ENCODE measurements at regions not wholly inside any gene's neighbourhood (a gene's known extent, or its start where the extent isn't known, plus 50 kb on each side); places are given as distances from the start of the nearest gene placed in this dataset.

DNA sequence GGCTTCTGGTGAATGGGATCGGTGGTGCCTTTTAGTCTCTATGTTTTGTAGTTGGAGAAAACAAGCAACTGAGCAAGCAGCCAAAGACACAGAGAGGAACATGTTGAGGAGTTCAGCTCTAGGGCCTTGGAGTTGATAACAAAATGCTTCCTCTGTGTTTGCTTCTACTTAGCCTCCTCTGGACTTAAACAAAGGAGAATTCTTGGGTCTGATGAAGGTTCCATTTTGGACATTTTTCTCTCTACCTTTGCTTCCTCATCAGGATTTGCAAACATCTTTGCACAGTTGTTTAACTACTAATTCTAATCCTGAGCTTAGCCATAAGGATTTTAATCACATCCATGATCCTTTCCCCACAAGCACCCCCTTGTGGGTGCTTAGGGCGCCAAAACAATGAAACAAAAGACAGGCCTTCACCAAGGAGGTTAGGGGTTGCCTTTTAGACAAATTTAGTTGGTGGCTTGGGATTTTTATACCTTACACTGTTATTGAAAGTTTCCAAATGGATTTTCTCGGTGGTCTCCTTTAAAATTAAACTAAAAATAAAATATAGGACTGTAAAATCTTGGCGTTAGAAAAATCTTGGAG lies 148.5 kb upstream of the SATB2 start:
- Histone ChIP-seq H3K9me3 (ENCODE audit: control extremely low read depth in 1 of 3, control insufficient read depth in 2 of 3, insufficient read depth in 1 of 3, low read length in 2 of 3) (no peaks in the 10 kb centered on the region), H4K20me1 (ENCODE audit: control insufficient read depth, insufficient read depth, low read length, poor library complexity, severe bottlenecking) (no peaks in the 10 kb centered on the region), H3K4me1 (ENCODE audit: control insufficient read depth in 2 of 2, insufficient read depth in 2 of 2, low read length in 2 of 2) (peaks cover 0 to 3% of the 10 kb centered on the region in 2 donors), H3K27me3 (replicated peaks in 1 of 4; ENCODE audit: control extremely low read depth in 1 of 4, control insufficient read depth in 3 of 4, insufficient read depth in 4 of 4, low read length in 3 of 4) (peaks cover 0 to 3% (median 0%) of the 10 kb centered on the region in 4 experiments), H2AFZ (ENCODE audit: insufficient read depth, low read depth, low read length, poor library complexity, severe bottlenecking) (no peak overlapping the region), H3K79me2 (ENCODE audit: control insufficient read depth, insufficient read depth, low read length) (no peaks in the 10 kb centered on the region), H3K4me3 (ENCODE audit: control extremely low read depth in 1 of 5, extremely low read depth in 1 of 5, insufficient read depth in 1 of 5, low read depth in 2 of 5, low read length in 4 of 5) (no peak overlapping the region), H3K9ac (ENCODE audit: low read length) (no peak overlapping the region), H3K4me2 (replicated peaks; ENCODE audit: low read depth, low read length, poor library complexity, severe bottlenecking) (no peak overlapping the region), H3K36me3 (replicated peaks in 1 of 2; ENCODE audit: control extremely low read depth in 1 of 2, control insufficient read depth in 1 of 2, extremely low read depth in 1 of 2, insufficient read depth in 2 of 2, low read length in 1 of 2) (no peaks in the 10 kb centered on the region), H3K27ac (ENCODE audit: low read length in 2 of 2) (no peak overlapping the region)
- ATAC-seq (ENCODE audit: low read depth), result no peak
- H3K4me1 Mint-ChIP-seq, result peaks cover 6% of the 10 kb centered on the region
- ChIA-PET POLR2A (no interaction called here), CTCF (no interaction called here)
- H3K27me3 Mint-ChIP-seq, result peaks cover 4% of the 10 kb centered on the region
- TF ChIP-seq EZH2 (IDR thresholded peaks at IDR 0.05; ENCODE audit: borderline replicate concordance, insufficient read depth, low read depth, low read length, poor library complexity, severe bottlenecking), result no peak
- TF ChIP-seq, protein P1, sequence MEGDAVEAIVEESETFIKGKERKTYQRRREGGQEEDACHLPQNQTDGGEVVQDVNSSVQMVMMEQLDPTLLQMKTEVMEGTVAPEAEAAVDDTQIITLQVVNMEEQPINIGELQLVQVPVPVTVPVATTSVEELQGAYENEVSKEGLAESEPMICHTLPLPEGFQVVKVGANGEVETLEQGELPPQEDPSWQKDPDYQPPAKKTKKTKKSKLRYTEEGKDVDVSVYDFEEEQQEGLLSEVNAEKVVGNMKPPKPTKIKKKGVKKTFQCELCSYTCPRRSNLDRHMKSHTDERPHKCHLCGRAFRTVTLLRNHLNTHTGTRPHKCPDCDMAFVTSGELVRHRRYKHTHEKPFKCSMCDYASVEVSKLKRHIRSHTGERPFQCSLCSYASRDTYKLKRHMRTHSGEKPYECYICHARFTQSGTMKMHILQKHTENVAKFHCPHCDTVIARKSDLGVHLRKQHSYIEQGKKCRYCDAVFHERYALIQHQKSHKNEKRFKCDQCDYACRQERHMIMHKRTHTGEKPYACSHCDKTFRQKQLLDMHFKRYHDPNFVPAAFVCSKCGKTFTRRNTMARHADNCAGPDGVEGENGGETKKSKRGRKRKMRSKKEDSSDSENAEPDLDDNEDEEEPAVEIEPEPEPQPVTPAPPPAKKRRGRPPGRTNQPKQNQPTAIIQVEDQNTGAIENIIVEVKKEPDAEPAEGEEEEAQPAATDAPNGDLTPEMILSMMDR (IDR thresholded peaks at IDR 0.05), result no peak
- no peak overlapping the region for H3K27ac Mint-ChIP-seq
- 80% methylated on average over 1 of the region's 4 CpGs for WGBS (ENCODE audit: insufficient coverage)
- intact Hi-C loops (cut with micrococcal nuclease), result loop anchor here (1.0 kb wide), 1 partner anchor 36 kb away; no protein-coding TSS in a partner anchor
- no peak for DNase-seq
- no peak overlapping the region for H3K4me3 Mint-ChIP-seq
- H3K9me3 Mint-ChIP-seq (ENCODE audit: insufficient read depth), result no peaks in the 10 kb centered on the region

DNA sequence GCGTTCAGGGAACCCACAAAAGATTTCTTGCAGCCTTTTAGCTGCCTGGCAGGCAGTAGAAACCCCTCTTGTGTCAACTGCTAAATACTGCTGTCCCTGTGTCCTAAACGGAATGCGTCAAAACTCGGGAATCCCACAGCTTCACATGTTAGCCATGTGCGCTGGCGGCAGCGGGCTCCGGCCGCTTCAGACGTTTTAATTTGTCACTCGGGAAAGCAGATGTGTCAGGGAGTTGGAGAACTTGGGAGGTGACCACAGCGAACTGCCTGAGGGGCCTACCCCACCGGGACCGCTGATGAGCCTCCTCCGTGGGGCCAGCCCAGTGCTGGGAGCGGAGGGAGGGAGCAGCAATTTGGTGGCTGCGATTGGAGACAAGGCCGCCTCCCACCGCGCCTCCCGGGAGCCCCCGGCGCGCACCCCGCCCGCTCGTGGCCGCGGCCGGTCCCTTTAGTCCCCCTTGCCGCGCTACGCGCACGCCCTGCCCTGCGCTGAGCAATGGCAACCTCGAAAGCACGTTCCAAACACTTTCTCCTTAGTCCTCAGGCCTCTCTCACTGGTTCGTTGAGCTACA lies 146.1 kb upstream of the SATB2 start:
- no peak overlapping the region for H3K4me3 ChIP-seq (ENCODE audit: control extremely low read depth in 1 of 5, extremely low read depth in 1 of 5, insufficient read depth in 1 of 5, low read depth in 2 of 5, low read length in 4 of 5)
- no peak overlapping the region for H2AFZ ChIP-seq (ENCODE audit: insufficient read depth, low read depth, low read length, poor library complexity, severe bottlenecking)
- H3K27me3 Mint-ChIP-seq, result peaks cover 4% of the 10 kb centered on the region
- H3K4me1 ChIP-seq (ENCODE audit: control insufficient read depth in 2 of 2, insufficient read depth in 2 of 2, low read length in 2 of 2), result peaks cover 0 to 3% of the 10 kb centered on the region in 2 donors
- CTCF ChIA-PET, result no interaction called here
- TF ChIP-seq, protein P1 (IDR thresholded peaks at IDR 0.05), result no peak
- no peak for TF ChIP-seq EZH2 (IDR thresholded peaks at IDR 0.05; ENCODE audit: borderline replicate concordance, insufficient read depth, low read depth, low read length, poor library complexity, severe bottlenecking)
- H3K4me2 ChIP-seq (replicated peaks; ENCODE audit: low read depth, low read length, poor library complexity, severe bottlenecking), result no peak overlapping the region
- ATAC-seq (ENCODE audit: low read depth) (no peak), DNase-seq (no peak)
- peaks cover 6% of the 10 kb centered on the region for H3K4me1 Mint-ChIP-seq
- H3K27ac ChIP-seq (ENCODE audit: low read length in 2 of 2), result no peak overlapping the region
- intact Hi-C loops (cut with micrococcal nuclease), result no loop called here
- no peaks in the 10 kb centered on the region for H4K20me1 ChIP-seq (ENCODE audit: control insufficient read depth, insufficient read depth, low read length, poor library complexity, severe bottlenecking)
- no peak overlapping the region for H3K4me3 Mint-ChIP-seq
- peaks cover 0 to 3% (median 0%) of the 10 kb centered on the region in 4 experiments for H3K27me3 ChIP-seq (replicated peaks in 1 of 4; ENCODE audit: control extremely low read depth in 1 of 4, control insufficient read depth in 3 of 4, insufficient read depth in 4 of 4, low read length in 3 of 4)
- no peak overlapping the region for H3K9ac ChIP-seq (ENCODE audit: low read length)
- H3K9me3 Mint-ChIP-seq (ENCODE audit: insufficient read depth), result no peaks in the 10 kb centered on the region
- H3K27ac Mint-ChIP-seq, result no peak overlapping the region
- H3K79me2 ChIP-seq (ENCODE audit: control insufficient read depth, insufficient read depth, low read length), result no peaks in the 10 kb centered on the region
- POLR2A ChIA-PET, result no interaction called here
- no peaks in the 10 kb centered on the region for H3K36me3 ChIP-seq (replicated peaks in 1 of 2; ENCODE audit: control extremely low read depth in 1 of 2, control insufficient read depth in 1 of 2, extremely low read depth in 1 of 2, insufficient read depth in 2 of 2, low read length in 1 of 2)
- H3K9me3 ChIP-seq (ENCODE audit: control extremely low read depth in 1 of 3, control insufficient read depth in 2 of 3, insufficient read depth in 1 of 3, low read length in 2 of 3), result no peaks in the 10 kb centered on the region
- 87% methylated on average over 35 of the region's 39 CpGs for WGBS (ENCODE audit: insufficient coverage)

All from B cell (primary cell).